HL-60 (cell line): ENCODE measurements at regions not wholly inside any gene's neighbourhood (a gene's known extent, or its start where the extent isn't known, plus 50 kb on each side); places are given as distances from the start of the nearest gene placed in this dataset.

Experiments used
- DNase-seq, 2 experiments: peaks; one replicate each; pipeline ENCODE4 v3.0.0-alpha.2; 2010 to 2020; ENCODE audit warnings: low read depth in 1 of 2, low spot score in 1 of 2
- H3K27ac ChIP-seq: fragments of 250-450 bp; sonication (Bioruptor Pico); replicated peaks from 2 replicates; pipeline ENCODE4 v1.5.1; 2020; ENCODE audit warnings: mild to moderate bottlenecking, moderate library complexity
- H3K27me3 ChIP-seq: fragments of 250-450 bp; sonication (Bioruptor Pico); 2 replicates; pipeline ENCODE4 v1.5.1; 2021; ENCODE audit warnings: mild to moderate bottlenecking, moderate library complexity; ENCODE audit not compliant: insufficient read depth, poor library complexity, severe bottlenecking
- H3K4me3 ChIP-seq: replicated peaks from 2 replicates; pipeline ENCODE4 v1.5.1; 2011; ENCODE audit warnings: mild to moderate bottlenecking, control low read depth, low read length; ENCODE audit not compliant: insufficient read depth
- GABPA ChIP-seq: IDR thresholded peaks from 2 replicates; pipeline ENCODE4 v1.6.1; 2012; ENCODE audit warnings: low read depth
- POLR2AphosphoS5 ChIP-seq: IDR thresholded peaks from 2 replicates; pipeline ENCODE4 v1.6.1; 2012; ENCODE audit warnings: low read depth
- SPI1 ChIP-seq: IDR thresholded peaks from 2 replicates; pipeline ENCODE4 v1.6.1; 2012; ENCODE audit warnings: low read depth, mild to moderate bottlenecking, borderline replicate concordance
- TF ChIP-seq, protein P1 (sequence below): IDR thresholded peaks from one replicate; pipeline ENCODE4 v1.5.1; 2011; ENCODE audit warnings: low read length, control low read depth, inconsistent platforms; ENCODE audit not compliant: insufficient read depth
- TF ChIP-seq, protein P2 (sequence below): IDR thresholded peaks from 2 replicates; pipeline ENCODE4 v1.6.1; 2012; ENCODE audit warnings: low read depth; ENCODE audit not compliant: insufficient replicate concordance

DNA sequence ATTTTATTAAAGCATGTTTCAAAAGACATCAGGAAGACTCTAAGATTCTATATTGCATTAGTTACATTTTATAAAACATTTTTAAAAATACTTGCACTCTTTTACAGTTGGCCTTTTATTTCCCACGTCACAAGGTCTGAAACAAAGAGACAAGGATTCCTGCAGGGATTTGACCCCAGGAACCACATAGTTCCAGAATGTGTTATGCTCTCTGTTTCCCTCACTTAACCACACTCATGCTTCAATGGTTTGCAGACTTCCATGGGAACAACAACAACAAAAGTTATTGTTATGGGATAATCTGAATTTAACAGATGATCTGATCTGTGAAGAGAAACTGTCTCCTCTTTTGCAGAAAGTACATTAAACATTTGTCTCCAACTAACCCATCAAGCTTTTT, 104.3 kb upstream of the PPFIA2 start:
- no peak overlapping the region for H3K27ac ChIP-seq
- H3K4me3 ChIP-seq: no peak overlapping the region
- no peak for DNase-seq
- TF ChIP-seq POLR2AphosphoS5: no peak
- no peak for TF ChIP-seq GABPA
- no peak for TF ChIP-seq SPI1
- TF ChIP-seq, protein P1, sequence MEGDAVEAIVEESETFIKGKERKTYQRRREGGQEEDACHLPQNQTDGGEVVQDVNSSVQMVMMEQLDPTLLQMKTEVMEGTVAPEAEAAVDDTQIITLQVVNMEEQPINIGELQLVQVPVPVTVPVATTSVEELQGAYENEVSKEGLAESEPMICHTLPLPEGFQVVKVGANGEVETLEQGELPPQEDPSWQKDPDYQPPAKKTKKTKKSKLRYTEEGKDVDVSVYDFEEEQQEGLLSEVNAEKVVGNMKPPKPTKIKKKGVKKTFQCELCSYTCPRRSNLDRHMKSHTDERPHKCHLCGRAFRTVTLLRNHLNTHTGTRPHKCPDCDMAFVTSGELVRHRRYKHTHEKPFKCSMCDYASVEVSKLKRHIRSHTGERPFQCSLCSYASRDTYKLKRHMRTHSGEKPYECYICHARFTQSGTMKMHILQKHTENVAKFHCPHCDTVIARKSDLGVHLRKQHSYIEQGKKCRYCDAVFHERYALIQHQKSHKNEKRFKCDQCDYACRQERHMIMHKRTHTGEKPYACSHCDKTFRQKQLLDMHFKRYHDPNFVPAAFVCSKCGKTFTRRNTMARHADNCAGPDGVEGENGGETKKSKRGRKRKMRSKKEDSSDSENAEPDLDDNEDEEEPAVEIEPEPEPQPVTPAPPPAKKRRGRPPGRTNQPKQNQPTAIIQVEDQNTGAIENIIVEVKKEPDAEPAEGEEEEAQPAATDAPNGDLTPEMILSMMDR: no peak
- TF ChIP-seq, protein P2, sequence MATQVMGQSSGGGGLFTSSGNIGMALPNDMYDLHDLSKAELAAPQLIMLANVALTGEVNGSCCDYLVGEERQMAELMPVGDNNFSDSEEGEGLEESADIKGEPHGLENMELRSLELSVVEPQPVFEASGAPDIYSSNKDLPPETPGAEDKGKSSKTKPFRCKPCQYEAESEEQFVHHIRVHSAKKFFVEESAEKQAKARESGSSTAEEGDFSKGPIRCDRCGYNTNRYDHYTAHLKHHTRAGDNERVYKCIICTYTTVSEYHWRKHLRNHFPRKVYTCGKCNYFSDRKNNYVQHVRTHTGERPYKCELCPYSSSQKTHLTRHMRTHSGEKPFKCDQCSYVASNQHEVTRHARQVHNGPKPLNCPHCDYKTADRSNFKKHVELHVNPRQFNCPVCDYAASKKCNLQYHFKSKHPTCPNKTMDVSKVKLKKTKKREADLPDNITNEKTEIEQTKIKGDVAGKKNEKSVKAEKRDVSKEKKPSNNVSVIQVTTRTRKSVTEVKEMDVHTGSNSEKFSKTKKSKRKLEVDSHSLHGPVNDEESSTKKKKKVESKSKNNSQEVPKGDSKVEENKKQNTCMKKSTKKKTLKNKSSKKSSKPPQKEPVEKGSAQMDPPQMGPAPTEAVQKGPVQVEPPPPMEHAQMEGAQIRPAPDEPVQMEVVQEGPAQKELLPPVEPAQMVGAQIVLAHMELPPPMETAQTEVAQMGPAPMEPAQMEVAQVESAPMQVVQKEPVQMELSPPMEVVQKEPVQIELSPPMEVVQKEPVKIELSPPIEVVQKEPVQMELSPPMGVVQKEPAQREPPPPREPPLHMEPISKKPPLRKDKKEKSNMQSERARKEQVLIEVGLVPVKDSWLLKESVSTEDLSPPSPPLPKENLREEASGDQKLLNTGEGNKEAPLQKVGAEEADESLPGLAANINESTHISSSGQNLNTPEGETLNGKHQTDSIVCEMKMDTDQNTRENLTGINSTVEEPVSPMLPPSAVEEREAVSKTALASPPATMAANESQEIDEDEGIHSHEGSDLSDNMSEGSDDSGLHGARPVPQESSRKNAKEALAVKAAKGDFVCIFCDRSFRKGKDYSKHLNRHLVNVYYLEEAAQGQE: no peak
- no peaks in the 10 kb centered on the region for H3K27me3 ChIP-seq

DNA sequence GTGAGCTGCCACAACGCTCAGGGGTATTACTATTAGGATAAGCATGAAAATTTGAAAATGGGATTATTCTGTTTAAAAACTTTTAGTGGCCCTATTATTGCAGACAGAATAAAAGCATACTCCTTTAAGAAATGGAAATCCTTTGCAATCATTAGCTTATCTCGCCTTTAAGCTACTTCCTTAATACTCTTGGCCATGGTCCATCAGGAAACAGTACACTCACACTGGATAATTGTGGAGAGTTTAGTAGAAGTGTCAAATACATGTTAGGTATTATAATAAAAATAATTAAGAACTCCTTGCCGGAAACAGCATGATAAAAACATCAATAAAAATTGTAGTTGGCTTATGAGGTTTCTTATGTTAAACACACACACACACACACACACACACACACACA, 100.4 kb upstream of the PPFIA2 start:
- no peak overlapping the region for H3K27ac ChIP-seq
- no peaks in the 10 kb centered on the region for H3K27me3 ChIP-seq
- H3K4me3 ChIP-seq: no peak overlapping the region
- TF ChIP-seq, protein P2: no peak
- TF ChIP-seq POLR2AphosphoS5: no peak
- TF ChIP-seq, protein P1: no peak
- no peak for TF ChIP-seq GABPA
- no peak for TF ChIP-seq SPI1
- DNase-seq: no peak

DNA sequence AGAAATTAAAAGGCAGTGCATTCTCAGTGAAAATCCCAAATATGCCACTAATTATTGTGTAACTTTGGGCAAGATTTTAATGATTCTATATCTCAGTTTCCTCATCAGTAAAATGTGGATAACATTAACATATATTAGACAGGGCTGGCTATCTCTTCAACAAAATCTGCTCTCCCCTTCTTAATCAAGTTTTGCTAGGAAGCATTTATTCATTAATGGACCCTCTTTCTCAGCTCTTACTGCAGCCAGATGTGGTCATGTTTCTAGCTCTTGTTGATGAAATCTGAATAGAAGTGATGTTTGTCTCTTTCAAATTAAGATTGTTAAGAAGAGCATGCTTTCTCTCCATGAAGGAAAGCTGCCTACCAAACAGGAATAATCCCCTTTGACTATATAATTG, 84.4 kb upstream of the PPFIA2 start:
- H3K27me3 ChIP-seq: no peaks in the 10 kb centered on the region
- no peak overlapping the region for H3K4me3 ChIP-seq
- DNase-seq: no peak
- TF ChIP-seq, protein P2: no peak
- TF ChIP-seq, protein P1: no peak
- TF ChIP-seq POLR2AphosphoS5 (no peak), GABPA (no peak), SPI1 (no peak)
- H3K27ac ChIP-seq: no peak overlapping the region
